Dedifferentiated amniotic fluid mesenchymal stem cell (primary cell): ENCODE measurements at regions not wholly inside any gene's neighbourhood (a gene's known extent, or its start where the extent isn't known, plus 50 kb on each side); places are given as distances from the start of the nearest gene placed in this dataset.
A peak's percentile ranks its signal among the peaks of the same experiment; 100 is the strongest.

Source experiments
- DNase-seq: peaks from one replicate; pipeline ENCODE4 v3.0.0-alpha.2; 2016; ENCODE audit errors: extremely low spot score

DNA sequence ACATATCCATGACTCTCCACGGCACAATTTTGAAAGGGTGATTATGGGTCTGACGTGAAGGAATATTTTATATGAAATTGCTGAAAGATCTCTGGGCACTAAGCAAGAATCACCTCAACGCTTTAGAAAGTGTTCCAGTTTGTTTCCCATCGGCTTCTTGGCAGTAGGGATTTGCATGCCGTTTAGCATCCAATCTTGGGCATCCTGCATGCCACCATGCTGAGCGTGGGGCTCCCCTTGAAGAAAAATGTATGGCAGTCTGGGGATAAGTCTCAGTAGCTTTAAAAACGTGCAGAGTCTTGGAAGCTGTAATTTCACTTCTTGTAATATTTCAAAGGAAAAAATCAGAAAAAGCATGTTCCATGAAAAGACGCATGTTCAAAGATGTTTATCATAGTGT, 151.7 kb downstream of the DMRT2 start:
- no peak for DNase-seq

DNA sequence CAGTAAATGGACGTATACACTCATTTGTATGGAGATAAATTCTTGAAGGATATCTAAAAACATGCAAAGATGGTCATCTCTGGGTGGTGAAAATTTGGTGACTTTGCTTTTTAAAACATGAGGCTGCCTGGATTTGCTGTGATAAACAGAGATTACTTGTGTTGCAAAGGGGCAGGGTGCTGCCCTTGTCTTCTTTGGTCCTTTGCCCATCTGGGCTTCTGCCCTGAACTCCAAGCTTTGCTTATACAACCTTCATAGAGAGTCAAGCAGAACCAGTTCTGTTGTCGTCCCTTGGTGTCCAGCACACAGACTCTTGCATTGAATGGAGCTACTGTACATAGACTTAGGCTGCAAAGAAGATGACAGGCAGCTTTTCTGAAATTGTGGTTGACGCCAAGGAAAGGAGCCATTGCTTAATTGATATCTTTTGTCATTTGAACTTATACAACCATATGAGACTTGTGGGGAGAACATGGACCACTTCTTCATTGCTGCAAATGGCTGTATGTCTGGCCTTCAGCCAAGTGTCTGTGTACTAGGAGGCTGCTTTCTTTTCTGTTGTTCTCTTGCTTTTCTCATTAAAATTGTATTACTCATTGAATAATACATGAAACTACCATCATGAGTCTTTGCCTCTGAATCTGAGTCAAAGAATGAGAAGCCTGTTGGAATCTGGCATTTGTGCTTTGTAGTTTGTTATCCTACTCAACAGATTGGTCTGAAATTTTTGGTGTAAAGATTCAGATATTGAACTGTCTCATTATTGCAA, 152.5 kb downstream of the DMRT2 start:
- no peak for DNase-seq

DNA sequence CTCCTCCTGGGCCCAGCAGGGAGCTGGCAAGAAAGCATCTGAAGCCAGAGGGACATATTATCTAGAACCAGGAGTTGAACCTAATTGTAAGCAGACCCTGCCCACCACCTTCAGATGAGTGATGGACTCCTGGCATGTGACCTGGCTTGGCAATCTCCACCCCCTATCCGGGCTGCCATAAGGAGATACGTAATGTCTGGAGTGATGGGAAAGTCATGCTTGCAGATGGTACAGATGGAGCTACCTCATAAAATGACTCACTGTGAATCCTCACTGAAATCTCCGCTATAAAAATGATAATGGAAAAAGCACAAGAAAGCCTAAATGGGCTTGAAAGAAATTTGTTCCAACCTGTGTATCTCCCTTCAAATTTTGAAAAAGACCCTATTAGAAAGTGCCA, 157.5 kb downstream of the DMRT2 start:
- DNase-seq, result no peak

DNA sequence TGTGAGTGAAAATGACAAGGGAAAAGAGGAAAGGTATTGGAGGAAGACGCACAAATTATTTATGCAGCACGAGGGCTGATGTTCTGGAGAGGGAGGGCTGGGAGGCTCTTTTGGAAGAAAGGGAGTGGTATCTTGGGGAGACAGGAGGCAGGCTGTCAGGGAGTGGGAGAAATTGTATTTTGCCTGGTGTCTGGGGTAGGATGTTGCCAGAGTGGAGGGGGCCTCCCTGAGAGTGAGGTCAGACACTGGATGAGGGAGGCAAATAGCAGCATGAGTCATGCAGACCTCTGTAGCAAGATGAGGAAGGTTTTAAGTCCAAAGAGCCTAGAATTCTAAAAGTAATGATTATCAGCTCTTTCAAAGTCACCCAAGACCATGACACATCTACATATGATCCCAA, 158.0 kb downstream of the DMRT2 start:
- DNase-seq, result no peak

DNA sequence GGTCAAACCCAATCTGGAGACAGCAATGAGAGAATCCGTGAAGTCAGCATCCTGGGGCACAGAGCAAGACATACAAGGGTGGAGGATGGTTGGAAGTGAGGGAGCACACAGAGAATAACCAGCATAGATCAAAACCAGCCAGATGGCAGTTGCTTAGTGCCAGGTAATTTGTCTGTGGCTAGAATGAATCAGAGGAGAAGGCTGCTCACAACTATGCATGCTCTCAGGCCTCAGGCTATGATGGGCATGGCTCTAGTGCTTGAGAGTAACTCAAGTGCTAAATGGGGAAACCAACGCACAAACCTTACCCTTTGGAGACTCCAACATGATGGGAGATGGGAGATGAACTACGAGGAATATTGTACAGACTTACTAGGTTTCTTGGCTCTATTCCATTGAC, 160.8 kb downstream of the DMRT2 start:
- DNase-seq, result no peak

DNA sequence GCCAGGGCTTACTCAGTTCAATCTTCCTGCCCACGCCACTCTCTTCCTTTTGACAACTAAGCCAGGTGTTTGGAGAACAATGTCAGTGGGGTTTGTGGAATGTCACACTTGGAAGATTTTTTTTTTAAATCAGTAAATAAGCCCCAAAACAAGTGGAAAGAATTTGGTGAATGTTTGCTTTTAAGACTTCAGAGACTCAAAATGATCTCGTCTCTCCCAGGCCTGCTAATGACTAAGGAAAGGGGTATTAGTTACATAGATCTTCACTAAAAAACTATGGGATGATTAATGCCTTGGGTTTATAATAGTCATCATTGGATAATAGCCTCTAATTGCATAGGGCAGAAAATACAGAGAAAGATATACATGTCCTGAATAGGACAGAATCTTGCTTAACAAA, 166.4 kb downstream of the DMRT2 start:
- no peak for DNase-seq

DNA sequence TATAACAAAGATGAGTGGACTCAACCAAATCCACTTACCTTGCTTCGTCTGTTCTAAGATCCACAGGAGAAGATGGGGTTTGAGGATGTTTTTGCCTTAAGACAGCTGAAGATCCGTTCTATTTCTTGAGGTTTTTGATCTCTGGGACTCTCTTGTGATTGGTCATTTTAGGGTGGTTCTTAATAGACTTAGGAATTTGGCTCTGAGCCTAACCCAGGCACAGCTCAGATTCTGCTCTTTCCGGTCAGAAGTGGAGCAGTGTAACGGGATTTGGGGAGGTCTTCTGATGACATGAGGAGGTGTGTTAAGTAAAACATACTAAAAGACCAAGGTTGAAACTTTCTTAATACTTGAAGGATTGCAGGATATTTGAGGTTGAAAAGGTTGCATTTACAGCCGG, 166.9 kb downstream of the DMRT2 start:
- no peak for DNase-seq

DNA sequence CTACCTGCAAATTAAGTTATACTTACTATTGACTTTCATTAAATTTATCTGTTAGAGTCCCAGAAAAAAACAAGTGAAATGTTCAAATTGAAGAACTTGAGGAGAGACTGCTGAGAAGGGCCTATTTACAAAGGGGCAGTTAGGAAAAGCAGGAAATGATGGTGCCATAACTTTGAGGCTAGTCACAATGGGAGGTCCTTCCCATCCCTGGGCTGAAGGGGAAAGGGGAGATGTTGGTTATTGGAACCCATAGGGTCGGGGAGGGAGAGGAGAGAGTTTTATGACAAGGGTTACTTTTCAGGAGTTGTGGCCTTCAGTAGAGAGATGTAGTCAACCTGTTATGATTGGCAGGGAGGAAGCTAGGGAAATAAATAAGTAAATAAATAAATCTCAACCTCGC, 169.1 kb downstream of the DMRT2 start:
- no peak for DNase-seq

DNA sequence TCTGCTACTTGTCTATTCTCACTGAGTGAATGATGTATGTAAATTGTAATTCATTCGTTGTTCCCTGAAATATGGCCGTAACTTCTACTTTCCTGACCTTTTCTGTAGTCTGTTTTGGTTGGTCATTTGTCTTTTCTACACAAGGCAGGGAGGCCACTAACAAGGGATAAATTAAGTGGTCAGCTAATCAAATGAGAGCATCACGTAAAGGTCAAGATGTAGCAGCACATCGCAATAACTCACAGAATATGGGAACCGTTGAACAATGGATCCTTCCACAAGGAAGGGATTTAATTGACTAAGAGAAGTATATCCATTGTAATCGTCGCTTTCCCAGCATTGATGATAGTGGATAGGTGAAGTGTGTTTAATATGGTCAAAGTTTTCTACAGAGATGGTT, 171.1 kb downstream of the DMRT2 start:
- no peak for DNase-seq

DNA sequence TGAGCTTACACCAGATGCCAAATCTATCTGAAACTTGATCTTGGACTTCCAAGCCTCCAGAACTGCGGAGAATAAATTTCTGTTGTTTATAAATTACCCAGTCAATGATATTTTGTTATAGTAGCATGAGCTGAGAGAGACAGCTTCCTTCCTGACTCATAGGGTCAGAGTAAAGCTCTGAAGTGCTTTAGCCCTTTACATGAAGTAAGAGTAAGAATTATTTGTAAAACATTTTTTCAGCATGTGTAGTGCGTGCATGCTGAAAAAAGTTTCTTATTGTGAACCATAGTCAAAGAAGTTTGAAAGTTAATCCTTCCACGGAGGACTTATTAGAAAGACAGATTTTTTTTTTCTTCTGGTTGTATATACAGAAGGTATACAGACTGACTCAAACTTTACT, 172.4 kb downstream of the DMRT2 start:
- no peak for DNase-seq

DNA sequence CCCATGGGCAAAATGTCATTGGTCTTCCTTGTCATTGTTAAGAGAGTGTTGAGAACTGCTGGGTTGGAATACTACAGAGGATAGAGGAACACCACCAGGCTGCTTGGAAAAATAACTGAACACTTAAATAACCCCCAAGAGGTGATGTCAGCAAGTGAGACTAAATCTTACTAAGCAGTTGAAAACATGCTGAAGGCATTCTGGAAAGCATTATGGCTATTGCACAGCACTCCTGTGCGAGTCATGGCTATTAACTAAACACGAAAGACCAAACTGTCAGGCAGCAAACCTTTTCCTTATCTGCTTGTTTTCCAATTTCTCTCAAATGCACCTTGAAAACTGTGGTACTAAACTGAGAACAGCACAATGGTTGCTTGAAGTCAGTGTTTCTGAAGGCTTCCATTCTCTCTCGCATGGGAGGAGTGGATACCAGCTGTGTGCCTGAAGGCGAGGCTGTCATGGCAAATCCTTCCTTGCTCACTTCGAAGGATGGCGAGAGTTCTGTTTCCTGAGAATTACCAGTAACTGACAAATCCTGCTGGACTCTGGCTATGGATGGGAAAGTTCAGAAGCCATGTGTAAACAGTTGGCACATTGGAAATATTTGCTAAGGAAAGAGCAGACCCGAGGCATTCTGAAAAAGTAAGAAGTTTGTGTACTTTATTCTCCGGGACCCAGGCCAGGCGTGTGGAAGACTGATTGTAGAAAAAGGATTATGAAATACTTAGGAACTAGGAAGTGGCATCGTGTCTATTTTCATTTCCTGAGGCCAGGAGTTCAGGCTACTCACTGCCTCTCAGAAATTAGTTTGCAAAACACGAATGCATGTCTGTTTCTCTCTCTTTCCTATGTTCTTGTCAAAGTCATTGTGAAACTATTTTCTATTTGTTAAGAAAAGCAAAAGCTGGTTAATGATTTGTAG, 182.1 kb downstream of the DMRT2 start:
- peak; percentile 17 for DNase-seq

DNA sequence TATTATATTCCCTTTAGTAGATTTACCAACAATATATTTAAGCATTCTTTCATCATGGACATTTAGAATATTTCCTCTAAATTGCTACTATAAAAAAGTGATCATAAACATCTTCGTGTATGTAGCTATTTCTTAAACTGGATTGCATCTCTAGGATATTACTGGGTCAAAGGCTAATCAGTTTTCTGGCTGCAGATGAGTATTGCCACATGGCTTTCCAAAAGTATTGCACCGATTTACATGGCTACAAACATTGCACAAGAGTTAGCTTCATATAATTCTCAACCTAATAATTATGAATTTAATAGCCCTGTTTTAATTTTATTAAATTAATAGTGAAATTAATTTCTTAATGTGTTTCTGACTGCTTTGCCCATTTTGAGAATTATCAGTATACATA, 183.4 kb downstream of the DMRT2 start:
- no peak for DNase-seq

DNA sequence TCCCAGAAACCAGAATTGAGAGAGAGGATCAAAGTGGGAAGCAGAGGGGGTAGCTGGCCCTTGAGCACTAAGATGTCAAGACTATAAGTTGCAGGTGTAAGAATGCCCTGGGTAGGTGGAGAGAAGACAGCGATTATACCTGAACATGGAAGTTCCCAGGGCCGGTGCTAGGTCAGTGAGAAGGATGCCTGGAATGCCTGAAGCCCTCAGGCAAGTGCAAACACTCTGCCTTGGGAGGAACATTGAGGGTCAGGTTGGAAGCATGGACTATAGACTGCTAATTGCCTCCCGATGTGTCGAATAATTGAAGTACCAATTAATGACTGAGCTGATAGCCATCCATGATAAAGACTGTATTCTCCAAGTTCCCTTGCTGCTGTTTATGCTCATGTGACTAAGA, 185.5 kb downstream of the DMRT2 start:
- DNase-seq, result no peak

DNA sequence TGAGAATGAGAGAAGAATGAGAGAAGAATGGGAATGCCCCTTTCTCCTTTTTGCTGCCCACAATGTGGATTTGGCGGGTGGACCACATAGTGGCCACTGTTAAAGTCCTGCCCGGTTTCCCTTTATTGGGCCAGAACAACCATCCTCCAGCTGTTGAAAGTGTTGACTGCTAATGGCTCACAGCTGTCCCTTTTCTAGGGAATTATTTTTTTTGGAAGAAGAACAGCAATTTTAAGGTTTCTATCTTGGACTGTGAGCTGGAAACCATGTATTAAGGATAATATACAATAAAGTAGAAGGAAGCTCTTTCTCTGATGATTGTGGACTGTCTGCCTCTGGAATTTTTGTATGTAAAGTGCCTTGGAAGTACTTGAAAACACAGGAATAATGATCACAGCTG, 185.9 kb downstream of the DMRT2 start:
- DNase-seq, result no peak

DNA sequence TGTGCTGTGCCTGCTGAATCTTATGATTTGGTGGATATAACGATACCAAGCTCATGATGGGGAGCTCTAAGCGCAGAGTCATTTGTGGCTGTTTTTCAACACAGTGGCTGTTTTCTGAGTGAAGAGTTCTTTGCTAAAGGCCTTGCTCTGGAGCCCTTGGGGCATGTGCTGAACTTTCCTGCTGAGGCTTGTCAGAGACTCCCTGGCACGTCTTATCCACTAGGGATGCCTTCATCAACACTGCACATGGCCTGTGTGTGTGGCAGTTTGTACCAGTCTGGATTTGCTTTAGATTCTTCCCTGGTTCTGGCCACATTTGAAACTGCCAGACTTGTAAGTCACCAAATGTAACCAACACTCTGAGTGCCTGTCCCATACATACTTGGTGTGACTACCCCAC, 188.2 kb downstream of the DMRT2 start:
- no peak for DNase-seq

DNA sequence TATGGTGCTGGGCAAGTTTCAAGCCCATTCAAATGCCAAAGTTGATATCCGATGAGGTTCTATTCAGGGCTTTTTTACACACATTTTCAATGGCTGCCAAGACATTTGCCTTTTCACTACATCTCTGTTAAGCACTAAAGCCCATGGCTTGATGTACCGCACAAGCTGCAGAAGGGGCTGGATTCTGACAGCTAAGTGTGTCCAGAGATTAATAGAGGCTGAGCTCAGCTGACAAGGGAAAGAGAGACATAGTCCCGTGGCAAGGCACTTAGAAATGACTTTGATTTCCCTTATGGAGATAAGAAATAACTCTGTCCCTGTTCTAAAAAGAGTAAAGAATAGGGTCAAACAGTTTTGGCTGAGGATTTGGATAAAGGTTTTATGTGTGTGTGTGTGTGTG, 198.6 kb downstream of the DMRT2 start:
- DNase-seq, result no peak

DNA sequence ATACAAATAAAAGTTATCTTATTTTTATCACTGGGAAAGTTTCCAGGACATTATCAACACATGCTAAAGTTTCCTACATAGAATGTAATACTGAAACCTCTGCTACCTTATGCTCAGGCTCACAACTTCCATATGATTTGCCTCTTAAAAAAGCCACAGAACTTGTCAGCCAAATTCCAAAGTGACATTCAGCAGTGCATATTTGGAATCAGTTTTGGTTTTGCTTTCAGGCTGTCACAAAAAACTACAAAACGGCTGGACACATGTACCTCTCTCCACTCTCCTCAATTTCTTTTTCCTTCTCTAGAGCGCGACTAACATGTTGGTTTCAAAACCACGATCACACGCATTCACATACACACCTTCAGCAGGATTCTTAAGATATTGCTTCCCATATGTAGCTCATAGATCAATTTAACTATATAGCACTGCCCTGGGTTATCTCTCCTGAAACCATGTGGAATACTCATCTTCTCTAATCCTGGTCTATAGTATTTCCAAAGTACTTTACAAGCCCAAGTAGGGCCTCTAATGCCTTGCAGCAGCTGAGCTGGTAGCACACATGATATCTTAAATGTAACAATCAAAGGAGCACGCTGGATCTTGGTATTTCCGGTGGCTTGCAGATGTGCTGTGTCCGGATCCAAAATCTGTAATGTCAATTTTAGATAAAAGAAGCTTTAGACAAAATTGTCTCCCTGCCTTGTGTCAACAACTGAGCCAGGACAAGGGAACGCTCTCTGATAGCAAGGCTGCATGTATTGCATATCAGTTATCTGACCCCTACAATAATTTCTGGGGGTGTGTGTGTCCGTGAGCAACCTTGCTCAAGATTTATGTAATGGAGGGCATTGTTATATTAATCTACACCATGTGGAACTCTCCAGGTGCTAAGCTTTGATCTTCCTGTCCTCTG, 203.2 kb downstream of the DMRT2 start:
- DNase-seq, result no peak

DNA sequence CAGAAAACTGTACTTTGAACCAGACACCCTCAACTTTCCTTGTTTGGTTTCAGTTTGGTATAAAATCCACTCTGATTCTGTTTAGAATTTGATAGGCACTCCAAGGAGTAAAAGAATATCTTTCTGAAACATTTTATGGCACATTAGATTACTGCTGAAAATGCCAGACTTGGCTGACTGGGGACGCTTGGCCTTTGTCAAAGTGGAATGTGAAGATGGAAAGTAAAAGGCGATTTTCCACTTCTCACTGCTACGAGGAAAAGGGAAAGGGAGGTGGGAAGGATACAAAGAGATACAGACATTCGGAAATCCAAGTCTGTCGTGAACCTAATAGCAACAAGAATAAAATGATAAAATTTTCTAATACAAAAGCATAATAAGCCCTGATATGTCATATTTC, 203.9 kb downstream of the DMRT2 start:
- DNase-seq, result no peak

DNA sequence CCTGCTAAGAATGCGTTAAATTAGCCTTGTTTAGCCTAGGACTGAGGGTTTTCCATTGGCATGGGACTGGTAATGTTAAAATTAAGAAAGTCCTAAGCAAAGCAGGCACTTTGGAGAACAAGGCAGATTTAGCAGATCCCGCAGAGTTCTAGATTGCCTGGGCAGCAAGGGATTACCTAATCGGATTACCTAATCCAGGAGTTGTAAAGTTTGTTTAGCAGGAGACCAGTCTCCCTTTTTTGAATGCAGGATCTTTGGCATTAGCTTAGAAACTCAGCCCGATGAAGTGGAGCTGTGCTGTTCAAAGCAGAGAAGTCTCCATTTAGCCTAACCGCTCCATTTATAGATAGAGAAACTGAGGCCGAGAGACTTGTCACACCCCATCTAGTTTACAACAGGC, 206.0 kb downstream of the DMRT2 start:
- no peak for DNase-seq

DNA sequence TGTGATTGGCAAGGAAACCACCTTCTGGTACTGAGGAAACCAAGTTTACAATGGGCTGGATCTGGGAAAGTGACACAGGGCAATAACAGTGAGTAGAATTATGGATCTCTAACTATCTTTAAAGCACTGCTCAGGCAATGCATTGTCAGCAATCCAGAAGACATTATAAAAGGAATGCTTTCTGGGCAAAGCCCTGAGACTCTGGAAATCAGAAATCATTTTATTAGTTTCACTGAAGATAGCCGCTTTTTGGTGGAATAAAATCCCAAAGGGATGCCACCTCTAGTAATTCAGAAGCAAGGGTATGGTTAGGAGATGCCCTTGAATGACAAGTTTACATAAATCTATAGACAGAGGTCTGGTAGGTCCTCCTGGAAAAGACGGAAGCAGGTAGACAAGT, 211.1 kb downstream of the DMRT2 start:
- DNase-seq, result no peak

DNA sequence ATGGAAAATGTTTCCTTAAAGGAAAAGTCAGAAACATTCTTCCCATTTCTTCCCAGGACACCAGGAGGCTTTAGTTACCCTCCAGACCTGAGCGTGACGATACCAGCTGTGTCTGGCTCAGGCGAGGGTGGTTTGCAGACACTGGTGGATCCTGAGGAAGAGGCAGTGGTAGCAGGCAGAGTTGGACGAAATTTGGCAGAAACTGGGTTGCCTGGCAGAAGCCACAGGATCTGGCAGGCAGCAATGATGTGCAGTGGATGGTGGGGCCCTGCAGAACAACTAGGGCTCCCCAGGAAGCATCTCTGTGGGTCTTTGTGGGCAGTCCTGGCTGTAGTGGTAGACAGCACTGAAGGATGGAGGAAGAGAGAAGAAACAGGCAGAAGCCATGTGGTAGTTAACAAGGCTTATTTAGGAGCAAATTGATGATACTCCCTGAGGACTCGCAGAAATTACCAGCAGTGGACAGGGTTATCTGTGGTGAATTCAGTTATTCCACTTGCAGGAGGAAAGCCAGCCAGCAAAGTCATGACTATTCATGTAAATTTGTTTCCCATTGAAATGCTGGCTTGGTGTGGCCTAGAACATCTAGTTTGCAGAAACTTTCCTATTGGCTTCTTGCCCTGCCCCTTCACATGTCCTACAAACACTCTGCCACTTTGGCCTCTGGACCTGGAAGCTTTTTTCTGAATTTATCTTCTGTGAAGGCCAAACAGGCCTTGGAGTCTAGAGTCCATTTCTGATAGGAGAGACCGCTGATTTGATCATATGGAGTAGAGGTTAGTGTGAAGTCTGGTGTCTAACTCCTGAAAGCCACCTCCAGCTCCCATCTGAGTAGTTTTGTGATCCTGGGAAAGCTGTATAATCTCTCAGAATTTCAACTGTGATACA, 212.0 kb downstream of the DMRT2 start:
- no peak for DNase-seq
